GM19452 (cell line): ENCODE measurements at regions not wholly inside any gene's neighbourhood (a gene's known extent, or its start where the extent isn't known, plus 50 kb on each side); places are given as distances from the start of the nearest gene placed in this dataset.

Experiments
- ATAC-seq: cut with Tn5 transposase; IDR thresholded peaks from one replicate; pipeline ENCODE4 v1.9.1; 2021; ENCODE audit not compliant: unreplicated experiment

DNA sequence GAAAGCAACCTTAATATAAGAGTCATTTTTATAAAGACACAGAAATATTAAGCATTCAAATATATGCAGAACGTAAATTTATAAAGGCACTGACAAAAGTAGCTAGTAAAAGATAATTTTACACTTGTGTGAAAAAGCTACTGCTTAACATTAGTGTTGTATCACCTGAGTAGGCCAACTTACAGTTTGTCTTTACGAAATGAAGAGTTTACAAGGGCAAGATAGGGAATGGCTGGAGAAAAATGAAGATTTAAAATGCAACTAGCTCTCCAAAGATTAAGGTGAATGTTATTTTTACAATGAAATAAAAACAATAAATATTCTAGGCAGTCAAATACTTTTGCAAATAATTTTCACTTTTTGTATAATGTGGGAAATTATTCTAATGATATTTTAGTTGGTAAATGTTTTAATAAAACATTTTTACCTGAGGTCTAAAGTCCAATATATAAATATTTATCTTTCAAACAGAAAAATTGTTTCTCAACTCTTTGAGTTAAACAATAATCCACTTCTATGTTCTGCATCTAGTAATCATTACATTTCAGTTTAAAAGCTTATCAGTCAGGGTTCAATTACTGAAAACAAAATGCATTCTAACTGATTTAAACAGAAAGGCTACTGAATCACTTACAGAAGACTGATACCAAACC, 382.6 kb downstream of the IPMK start:
- ATAC-seq, result no peak

GRCh38 chr10:57884407-57884806, 383.3 kb downstream of the IPMK start:
- no peak for ATAC-seq

DNA sequence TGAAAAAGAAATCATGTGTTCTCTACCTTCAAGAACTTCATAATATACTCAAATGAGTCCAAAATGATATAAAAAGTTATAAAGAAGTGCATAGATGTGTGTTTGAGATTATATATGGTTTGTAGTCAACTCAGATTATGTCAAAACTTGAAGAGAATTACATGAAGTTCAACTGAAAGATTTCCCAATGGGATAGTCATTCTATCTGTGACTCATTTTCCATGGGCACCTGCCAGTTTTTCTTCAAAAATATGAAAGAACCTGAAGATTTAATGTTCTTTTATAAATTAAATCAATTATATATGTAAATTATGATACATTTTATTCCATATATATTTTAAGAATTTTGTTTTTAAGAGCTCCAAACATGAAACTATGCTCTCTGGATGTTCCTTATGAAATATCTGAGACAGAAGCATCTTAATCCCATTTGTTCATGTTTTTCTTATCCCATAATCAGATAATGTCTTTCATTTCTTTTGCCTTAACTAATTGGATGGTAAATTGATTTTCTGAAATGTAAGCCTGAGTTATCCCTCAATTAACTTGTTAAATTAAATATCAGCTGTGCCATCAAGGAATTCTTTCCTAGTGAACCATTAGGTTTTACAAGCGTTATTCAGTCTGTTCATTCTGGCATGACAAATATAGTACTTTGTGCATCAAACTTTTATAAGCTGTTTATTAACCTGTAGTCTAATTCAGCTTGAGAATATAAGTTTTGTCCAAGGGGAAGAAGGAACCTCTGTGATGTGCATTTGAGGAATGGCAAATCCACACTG, 387.1 kb downstream of the IPMK start:
- no peak for ATAC-seq

- ATAC-seq, result no peak
Observed at GRCh38 chr10:57874810-57875209, 392.9 kb downstream of the IPMK start.

- ATAC-seq, result no peak
Observed at GRCh38 chr10:57867241-57867640, 400.5 kb downstream of the IPMK start.

GRCh38 chr10:57864765-57865680, 402.7 kb downstream of the IPMK start:
- no peak for ATAC-seq

DNA sequence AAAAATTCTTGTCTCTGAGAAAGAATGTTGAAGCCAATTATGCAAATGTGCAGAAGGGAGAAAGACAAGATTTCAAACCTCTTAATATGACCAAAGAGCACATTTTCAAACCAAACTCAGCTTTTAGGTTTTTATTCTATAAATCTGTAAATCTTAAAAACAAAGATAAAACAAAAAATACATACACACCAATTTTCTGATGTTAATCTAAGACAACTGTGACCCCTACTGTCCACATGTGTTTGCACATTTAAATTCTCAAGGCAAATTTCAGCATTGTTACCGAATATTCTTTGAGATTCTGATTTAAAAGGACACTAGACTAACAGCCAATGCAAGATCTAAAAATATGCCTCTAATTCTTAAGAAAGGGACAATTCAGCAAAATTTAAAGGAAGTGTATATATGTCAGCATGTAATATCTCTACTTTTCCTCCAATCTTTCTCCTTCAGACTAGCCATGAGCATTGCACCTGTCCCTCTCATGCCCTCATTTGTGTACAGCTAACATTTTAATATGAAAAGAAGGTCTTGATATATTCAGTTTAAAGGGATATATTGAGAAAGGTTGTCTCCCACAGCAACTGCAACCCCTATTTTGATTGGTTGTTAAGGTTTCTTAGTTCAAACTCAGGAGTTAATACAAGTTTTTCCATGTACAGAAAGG, 417.9 kb downstream of the IPMK start:
- ATAC-seq, result no peak

DNA sequence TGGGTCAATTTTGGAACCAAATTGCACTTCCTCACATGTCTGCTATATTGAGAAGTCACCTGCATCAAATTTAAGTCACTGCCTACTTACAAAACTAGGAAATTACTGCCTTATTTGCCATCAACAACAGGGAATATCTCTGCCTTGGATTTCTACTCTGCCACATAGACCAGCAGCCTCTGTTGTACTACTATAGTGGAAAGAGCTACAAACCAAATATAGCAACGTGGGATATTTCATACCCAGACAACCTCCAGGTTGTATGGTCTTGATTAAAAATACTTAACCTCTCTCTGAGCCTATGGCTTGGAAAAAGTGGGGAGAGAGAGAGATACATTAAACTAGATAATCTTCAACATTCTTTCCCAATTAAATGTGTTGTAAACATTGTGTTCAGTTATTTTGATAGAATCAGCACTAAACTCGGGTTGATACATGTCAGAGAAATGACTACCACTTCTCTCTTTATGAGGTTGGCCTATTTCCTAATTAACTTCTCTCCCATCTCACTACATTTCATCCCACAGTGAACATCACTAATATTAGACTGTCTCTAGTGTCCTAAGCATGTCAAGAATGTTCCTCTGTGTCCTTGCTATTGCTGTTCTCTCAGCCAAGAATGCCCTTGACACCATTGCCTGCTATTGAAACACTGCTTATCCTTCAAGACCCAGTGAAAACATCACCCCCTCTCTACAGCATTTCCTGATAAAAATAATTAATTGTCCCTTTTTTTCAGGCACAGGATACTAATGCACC, 421.2 kb downstream of the IPMK start:
- ATAC-seq, result no peak

- ATAC-seq, result no peak
Observed at GRCh38 chr10:57844387-57844998, 423.2 kb downstream of the IPMK start.

GRCh38 chr10:57830877-57831560, 436.7 kb downstream of the IPMK start:
- ATAC-seq, result no peak

DNA sequence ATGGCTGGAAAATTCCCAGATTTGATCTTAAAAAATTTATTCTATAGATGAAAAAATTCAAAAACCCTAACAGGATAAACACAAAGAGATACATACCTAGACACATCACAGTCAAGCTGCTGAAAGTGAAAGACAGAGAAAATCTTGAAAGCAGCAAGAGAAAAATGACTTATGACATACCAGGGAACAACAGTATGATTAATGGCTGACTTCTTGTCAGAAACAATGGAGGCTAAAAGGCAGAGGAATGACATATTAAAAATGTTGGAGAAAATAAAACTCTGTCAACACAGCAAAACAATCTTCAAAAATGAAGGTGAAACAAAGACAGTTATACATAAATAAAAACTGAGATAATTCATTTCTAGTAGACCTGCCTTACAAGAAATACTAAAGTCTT, 442.7 kb downstream of the IPMK start:
- ATAC-seq, result no peak

DNA sequence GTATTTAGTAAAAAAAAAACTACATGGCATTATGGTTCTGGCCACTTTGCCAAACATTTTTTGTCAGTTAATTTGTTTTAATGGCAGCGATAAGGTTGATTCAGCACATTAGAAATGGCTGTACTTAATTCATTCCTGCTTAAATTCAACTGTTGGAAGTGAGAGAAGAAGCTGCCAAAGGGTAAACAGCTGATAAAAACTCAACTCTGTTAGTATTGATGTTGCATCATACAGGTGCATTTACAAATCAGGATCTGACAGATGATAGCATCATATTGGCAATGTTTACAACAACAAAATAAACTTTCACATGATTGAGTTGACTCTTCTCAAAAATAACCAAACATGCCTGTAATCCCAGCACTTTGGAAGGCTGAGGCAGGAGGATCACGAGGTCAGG, 444.3 kb downstream of the IPMK start:
- no peak for ATAC-seq

GRCh38 chr10:57822965-57823364, 444.7 kb downstream of the IPMK start:
- ATAC-seq, result no peak

DNA sequence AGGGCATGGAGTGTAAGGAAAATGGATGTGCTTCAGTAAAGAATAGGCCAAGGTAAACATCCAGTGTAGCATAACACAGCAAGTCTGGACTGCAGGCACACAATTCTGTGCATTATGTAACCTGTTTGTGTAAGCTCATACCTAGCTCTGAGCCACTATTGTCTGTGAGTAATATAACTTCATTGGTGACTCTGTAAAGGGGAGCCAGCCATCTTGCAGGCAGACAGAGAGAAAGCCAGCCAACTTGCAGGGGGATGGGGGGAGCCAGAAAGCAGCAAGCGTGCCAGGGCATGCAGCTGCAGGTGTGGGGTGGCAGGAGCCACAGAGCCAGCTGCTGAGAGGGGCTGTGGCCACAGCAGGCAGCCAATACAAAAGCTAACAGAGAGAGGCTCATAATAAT, 449.2 kb downstream of the IPMK start:
- ATAC-seq, result no peak

DNA sequence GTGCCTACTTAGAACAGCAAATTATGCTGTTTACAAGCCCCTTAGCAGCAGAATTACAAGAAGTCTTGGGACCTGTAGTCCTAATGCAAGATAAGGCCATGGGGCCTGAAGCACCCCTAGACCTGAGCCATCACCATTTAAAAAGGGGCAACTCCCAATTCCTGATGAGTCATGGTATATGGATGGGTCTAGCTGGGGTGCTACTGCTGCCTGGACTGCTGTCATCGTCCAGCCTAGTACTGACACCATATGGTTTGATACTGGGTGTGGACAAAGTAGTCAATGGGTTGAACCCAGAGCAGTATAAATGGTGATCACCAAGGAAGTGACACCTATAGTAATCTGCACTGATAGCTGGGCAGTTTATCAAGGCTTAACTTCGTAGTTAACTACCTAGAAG, 450.0 kb downstream of the IPMK start:
- no peak for ATAC-seq

DNA sequence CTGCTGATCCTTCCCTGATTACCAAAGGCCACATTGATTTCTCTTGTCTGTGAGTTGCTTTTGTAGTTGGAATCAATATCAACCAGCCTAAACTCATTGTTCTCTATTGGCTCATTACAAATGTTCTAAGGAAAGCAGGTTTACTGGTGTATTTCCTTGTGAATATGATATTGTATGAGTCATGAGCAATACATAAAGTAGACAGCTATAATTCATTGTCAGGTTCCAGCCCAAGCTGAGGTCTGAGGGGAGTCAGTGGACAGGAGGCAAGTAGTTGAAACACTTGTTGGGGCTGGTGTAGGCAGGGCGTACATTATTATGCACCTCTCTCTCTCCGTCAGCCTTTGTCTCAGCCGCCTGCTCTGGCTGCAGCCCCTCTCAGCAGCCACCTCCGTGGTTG, 451.7 kb downstream of the IPMK start:
- no peak for ATAC-seq

GRCh38 chr10:57809961-57810360, 457.7 kb downstream of the IPMK start:
- ATAC-seq, result no peak

- ATAC-seq, result no peak
Observed at GRCh38 chr10:57807906-57808305, 459.8 kb downstream of the IPMK start.

DNA sequence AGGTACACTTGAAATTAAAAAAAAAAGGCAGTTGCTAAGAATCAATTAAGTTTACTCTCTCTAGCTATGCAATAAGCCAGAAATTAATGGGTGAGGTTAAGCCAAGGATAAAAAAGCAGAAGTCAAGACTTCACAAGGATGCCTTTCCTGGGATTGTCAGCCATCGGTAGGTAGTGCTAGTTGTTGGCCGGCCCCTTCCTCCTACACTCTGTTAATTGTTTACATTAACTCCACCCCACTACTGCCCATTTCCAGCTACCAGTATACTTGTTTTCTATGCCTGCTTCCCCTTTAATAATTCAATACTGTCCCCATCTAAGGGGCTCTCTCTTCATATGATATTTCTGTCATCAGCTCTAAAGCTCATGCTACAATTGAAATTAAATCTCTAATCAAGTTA, 461.0 kb downstream of the IPMK start:
- ATAC-seq, result no peak
